Tibial nerve (tissue), 4 donors: ENCODE measurements at regions not wholly inside any gene's neighbourhood (a gene's known extent, or its start where the extent isn't known, plus 50 kb on each side); places are given as distances from the start of the nearest gene placed in this dataset.

ENCODE experiments used
- DNase-seq, 2 donors: peaks; one replicate each; pipeline ENCODE4 v3.0.0-alpha.2; 2019; ENCODE audit warnings: low spot score in 2 of 2
- H3K27ac ChIP-seq, 4 donors: fragments of 200-600 bp; sonication (generic) in 3 of 4; one replicate each; pipeline ENCODE4 v1.5.1; 2017 to 2019; ENCODE audit warnings: mild to moderate bottlenecking in 1 of 4
- H3K27me3 ChIP-seq, 2 donors: fragments of 200-600 bp; sonication (generic) in 1 of 2; one replicate each; pipeline versions ENCODE4 v1.5.1 to v1.6.0; 2017 to 2019
- H3K36me3 ChIP-seq, 3 donors: fragments of 200-600 bp; sonication (generic); one replicate each; pipeline ENCODE4 v1.5.1; 2018 to 2019
- H3K4me1 ChIP-seq, 4 donors: fragments of 200-600 bp; sonication (generic) in 3 of 4; one replicate each; pipeline ENCODE4 v1.5.1; 2017 to 2019
- H3K4me3 ChIP-seq, 4 donors: fragments of 200-600 bp; sonication (generic) in 3 of 4; one replicate each; pipeline ENCODE4 v1.5.1; 2017 to 2019; ENCODE audit warnings: mild to moderate bottlenecking in 1 of 4, moderate library complexity in 1 of 4
- H3K9me3 ChIP-seq, 4 donors: fragments of 200-600 bp; sonication (generic) in 3 of 4; one replicate each; pipeline ENCODE4 v1.5.1; 2017 to 2019
- EP300 ChIP-seq, 2 donors: sonication (generic); formaldehyde crosslinking; IDR thresholded peaks; one replicate each; pipeline ENCODE4 v1.6.1; 2017; ENCODE audit warnings: antibody characterized with exemption in 2 of 2, mild to moderate bottlenecking in 1 of 2
- POLR2A ChIP-seq, 2 donors: fragments of 450-650 bp; IDR thresholded peaks; one replicate each; pipeline ENCODE4 v1.6.1; 2017; ENCODE audit warnings: antibody characterized with exemption in 2 of 2, mild to moderate bottlenecking in 2 of 2, moderate library complexity in 2 of 2
- WGBS, 2 donors: methylation state at CpG; one replicate each; pipeline ENCODE4 v1.1.5; 2018; 5-methylcytosine and 5-hydroxymethylcytosine counted together
- TF ChIP-seq, protein P1 (sequence below), 5 experiments: fragments of 200-600 bp in 3 of 5; fragments of 450-650 bp in 2 of 5; sonication (generic) in 3 of 5; IDR thresholded peaks; one replicate each; pipeline ENCODE4 v1.5.1; 2016 to 2019; ENCODE audit warnings: antibody characterized with exemption in 5 of 5, mild to moderate bottlenecking in 3 of 5, moderate library complexity in 2 of 5

GRCh38 chr4:24117975-24118374 is 228.1 kb upstream of the PPARGC1A start:
- DNase-seq, result no peak
- peaks cover 0 to 6% (median 0%) of the 10 kb centered on the region in 4 donors for H3K4me1 ChIP-seq
- no peak for TF ChIP-seq POLR2A (IDR thresholded peaks at IDR 0.05)
- TF ChIP-seq EP300 (IDR thresholded peaks at IDR 0.05), result no peak
- TF ChIP-seq, protein P1, sequence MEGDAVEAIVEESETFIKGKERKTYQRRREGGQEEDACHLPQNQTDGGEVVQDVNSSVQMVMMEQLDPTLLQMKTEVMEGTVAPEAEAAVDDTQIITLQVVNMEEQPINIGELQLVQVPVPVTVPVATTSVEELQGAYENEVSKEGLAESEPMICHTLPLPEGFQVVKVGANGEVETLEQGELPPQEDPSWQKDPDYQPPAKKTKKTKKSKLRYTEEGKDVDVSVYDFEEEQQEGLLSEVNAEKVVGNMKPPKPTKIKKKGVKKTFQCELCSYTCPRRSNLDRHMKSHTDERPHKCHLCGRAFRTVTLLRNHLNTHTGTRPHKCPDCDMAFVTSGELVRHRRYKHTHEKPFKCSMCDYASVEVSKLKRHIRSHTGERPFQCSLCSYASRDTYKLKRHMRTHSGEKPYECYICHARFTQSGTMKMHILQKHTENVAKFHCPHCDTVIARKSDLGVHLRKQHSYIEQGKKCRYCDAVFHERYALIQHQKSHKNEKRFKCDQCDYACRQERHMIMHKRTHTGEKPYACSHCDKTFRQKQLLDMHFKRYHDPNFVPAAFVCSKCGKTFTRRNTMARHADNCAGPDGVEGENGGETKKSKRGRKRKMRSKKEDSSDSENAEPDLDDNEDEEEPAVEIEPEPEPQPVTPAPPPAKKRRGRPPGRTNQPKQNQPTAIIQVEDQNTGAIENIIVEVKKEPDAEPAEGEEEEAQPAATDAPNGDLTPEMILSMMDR (IDR thresholded peaks at IDR 0.05), result no peak
- no peak overlapping the region for H3K4me3 ChIP-seq
- H3K36me3 ChIP-seq, result no peaks in the 10 kb centered on the region
- H3K27me3 ChIP-seq, result no peaks in the 10 kb centered on the region
- H3K9me3 ChIP-seq, result peaks cover 0 to 6% (median 0%) of the 10 kb centered on the region in 4 donors
- H3K27ac ChIP-seq, result no peak overlapping the region
- WGBS, 2 donors, result 39% methylated on average over 8 of the region's 8 CpGs

GRCh38 chr4:24116107-24116506 is 226.3 kb upstream of the PPARGC1A start:
- H3K27ac ChIP-seq, result no peak overlapping the region
- TF ChIP-seq, protein P1 (IDR thresholded peaks at IDR 0.05), result no peak
- TF ChIP-seq POLR2A (IDR thresholded peaks at IDR 0.05) (no peak), EP300 (IDR thresholded peaks at IDR 0.05) (no peak)
- no peak overlapping the region for H3K4me3 ChIP-seq
- no peak for DNase-seq
- 75 to 76% methylated on average over 3 of the region's 3 CpGs for WGBS, 2 donors
- peaks cover 0 to 6% (median 0%) of the 10 kb centered on the region in 4 donors for H3K9me3 ChIP-seq
- H3K4me1 ChIP-seq, result peaks cover 0 to 6% (median 0%) of the 10 kb centered on the region in 4 donors
- H3K36me3 ChIP-seq, result no peaks in the 10 kb centered on the region
- no peaks in the 10 kb centered on the region for H3K27me3 ChIP-seq

DNA sequence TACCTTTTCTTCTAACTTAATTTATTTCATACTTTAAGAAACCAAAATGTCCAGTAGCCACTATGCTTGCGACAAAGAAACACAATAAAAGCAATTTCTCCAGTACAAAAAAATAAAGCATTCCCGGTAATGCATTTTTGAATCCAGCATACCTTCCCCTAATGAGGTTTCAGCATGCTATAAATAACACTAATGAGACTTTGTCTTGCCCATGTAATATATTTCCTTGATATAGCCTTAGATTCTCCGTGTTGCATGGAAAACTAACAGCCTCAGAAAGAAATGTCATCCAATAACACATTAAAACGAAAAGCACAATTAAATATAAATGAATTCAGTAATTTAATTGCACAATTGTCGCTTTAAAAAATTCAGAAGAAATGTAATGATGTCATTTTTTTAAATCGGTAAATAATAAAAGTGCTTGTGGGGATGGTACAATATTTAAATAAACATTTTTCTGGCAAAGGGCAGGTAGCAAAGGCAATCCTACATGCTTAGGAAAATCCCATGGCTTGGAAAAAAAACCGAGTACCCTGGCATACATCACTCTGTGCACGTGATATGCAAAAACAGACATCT is 225.2 kb upstream of the PPARGC1A start:
- Histone ChIP-seq H3K27me3 (no peaks in the 10 kb centered on the region), H3K4me1 (peaks cover 0 to 6% (median 0%) of the 10 kb centered on the region in 4 donors), H3K4me3 (no peak overlapping the region), H3K9me3 (peaks cover 0 to 2% (median 0%) of the 10 kb centered on the region in 4 donors), H3K27ac (no peak overlapping the region), H3K36me3 (no peaks in the 10 kb centered on the region)
- no peak for TF ChIP-seq EP300 (IDR thresholded peaks at IDR 0.05)
- no peak for TF ChIP-seq POLR2A (IDR thresholded peaks at IDR 0.05)
- TF ChIP-seq, protein P1 (IDR thresholded peaks at IDR 0.05), result no peak
- WGBS, 2 donors, result 83% methylated on average over 8 of the region's 8 CpGs
- no peak for DNase-seq

GRCh38 chr4:24114444-24114843 is 224.6 kb upstream of the PPARGC1A start:
- Histone ChIP-seq H3K27me3 (no peaks in the 10 kb centered on the region), H3K4me3 (no peak overlapping the region), H3K4me1 (peaks cover 0 to 6% (median 0%) of the 10 kb centered on the region in 4 donors), H3K27ac (no peak overlapping the region), H3K36me3 (no peaks in the 10 kb centered on the region), H3K9me3 (peaks cover 0 to 2% (median 0%) of the 10 kb centered on the region in 4 donors)
- no peak for TF ChIP-seq POLR2A (IDR thresholded peaks at IDR 0.05)
- TF ChIP-seq EP300 (IDR thresholded peaks at IDR 0.05), result no peak
- TF ChIP-seq, protein P1 (IDR thresholded peaks at IDR 0.05), result no peak
- WGBS, 2 donors, result 66 to 73% methylated on average over 4 of the region's 4 CpGs
- DNase-seq, result no peak

DNA sequence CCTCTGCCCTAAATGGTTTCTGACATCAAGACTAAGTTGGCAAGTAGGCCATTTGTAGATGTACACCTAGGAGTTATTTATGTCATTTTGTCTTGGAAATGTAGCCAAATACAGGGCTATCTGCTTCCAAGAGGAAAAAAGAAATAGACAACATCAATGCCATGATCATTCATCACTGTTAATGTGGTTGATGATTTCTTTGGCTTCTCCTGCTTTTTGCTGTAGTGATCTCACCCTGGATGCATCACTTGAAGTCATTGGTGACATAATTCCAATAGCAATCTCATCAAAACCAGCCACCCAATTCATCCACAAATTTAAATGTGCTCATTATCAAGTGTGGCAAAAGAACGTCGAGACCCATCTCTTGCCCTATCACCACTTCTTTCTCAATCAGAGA is 222.6 kb upstream of the PPARGC1A start:
- H3K9me3 ChIP-seq, result peaks cover 0 to 2% (median 0%) of the 10 kb centered on the region in 4 donors
- WGBS, 2 donors, result 77 to 86% methylated on average over 2 of the region's 2 CpGs
- no peak for DNase-seq
- TF ChIP-seq, protein P1 (IDR thresholded peaks at IDR 0.05), result no peak
- TF ChIP-seq POLR2A (IDR thresholded peaks at IDR 0.05), result no peak
- no peak for TF ChIP-seq EP300 (IDR thresholded peaks at IDR 0.05)
- no peaks in the 10 kb centered on the region for H3K36me3 ChIP-seq
- no peak overlapping the region for H3K4me3 ChIP-seq
- no peaks in the 10 kb centered on the region for H3K27me3 ChIP-seq
- H3K4me1 ChIP-seq, result no peaks in the 10 kb centered on the region
- no peak overlapping the region for H3K27ac ChIP-seq
